HepG2 (cell line): ENCODE measurements at regions not wholly inside any gene's neighbourhood (a gene's known extent, or its start where the extent isn't known, plus 50 kb on each side); places are given as distances from the start of the nearest gene placed in this dataset.

Source experiments
- ATAC-seq: fragments of 200-7000 bp; cut with Tn5 transposase; 3 replicates; pipeline ENCODE4 v1.9.1; 2020; ENCODE audit warnings: mild to moderate bottlenecking, moderate library complexity
- BruUV-seq: library from RNA; stranded (reverse); fragments of 400-500 nt; replicated peaks from 2 replicates; lab custom pipeline; 2021; lab: Mats Ljungman, UMichigan
- CTCF ChIA-PET: fragments of 300-600 bp; formaldehyde crosslinking; extraction: SDS; loops from one replicate; lab custom pipeline; 2021; ENCODE audit warnings: low total read pairs, inconsistent platforms, low intra/inter-chr PET ratio; lab: Yijun Ruan, JAX
- POLR2A ChIA-PET: fragments of 350-600 bp; sonication (Branson Sonifier 250); formaldehyde crosslinking; loops from one replicate; lab custom pipeline; 2020; ENCODE audit warnings: antibody characterized with exemption, inconsistent platforms; lab: Yijun Ruan, JAX
- DNase-seq: peaks from one replicate; pipeline ENCODE4 v3.0.0-alpha.2; 2015; ENCODE audit warnings: low spot score
- FAIRE-seq: peaks from 3 replicates; lab custom pipeline; 2011; peaks lifted over from hg19 to GRCh38; lab: Jason Lieb, UNC
- H2AFZ ChIP-seq: one replicate; pipeline ENCODE4 v1.6.1; 2011; ENCODE audit warnings: low read length, inconsistent platforms
- H3K27ac ChIP-seq: fragments of 300-600 bp; 3 replicates; pipeline ENCODE4 v1.8.0; 2011; ENCODE audit warnings: mixed run types, mild to moderate bottlenecking, mixed read lengths, low read length, inconsistent platforms; ENCODE audit not compliant: insufficient read depth; ENCODE audit errors: extremely low read length
- H3K27me3 ChIP-seq, 2 experiments: fragments of 200-600 bp in 1 of 2; 2 replicates in 1 of 2; 3 replicates in 1 of 2; pipeline versions ENCODE4 v1.6.0 to v1.8.0; 2011; ENCODE audit warnings: low read length in 2 of 2, mild to moderate bottlenecking in 2 of 2, moderate library complexity in 2 of 2, inconsistent platforms in 1 of 2; ENCODE audit not compliant: insufficient read depth in 2 of 2, control insufficient read depth in 1 of 2
- H3K36me3 ChIP-seq, 2 experiments: fragments of 200-600 bp in 1 of 2; replicated peaks in 1 of 2; 2 replicates in 1 of 2; 3 replicates in 1 of 2; pipeline versions ENCODE4 v1.5.1 to v1.8.0; 2011; ENCODE audit warnings: low read length in 2 of 2, inconsistent platforms in 1 of 2; ENCODE audit not compliant: insufficient read depth in 2 of 2, control insufficient read depth in 1 of 2
- H3K4me1 ChIP-seq: 2 replicates; pipeline ENCODE4 v1.5.1; 2012; ENCODE audit warnings: low read length, inconsistent platforms; ENCODE audit not compliant: insufficient read depth
- H3K4me2 ChIP-seq: 2 replicates; pipeline ENCODE4 v1.6.0; 2011; ENCODE audit warnings: low read depth, low read length, inconsistent platforms
- H3K4me3 ChIP-seq, 3 experiments: fragments of 200-600 bp in 1 of 3; sonication (generic), shearing (Covaris generic) in 1 of 3; replicated peaks in 1 of 3; 2 replicates each; pipeline ENCODE4 v1.5.1; 2011 to 2016; ENCODE audit warnings: low read length in 3 of 3, inconsistent platforms in 2 of 3, low read depth in 2 of 3, mild to moderate bottlenecking in 2 of 3, control low read depth in 1 of 3, mixed read lengths in 1 of 3; ENCODE audit not compliant: insufficient read depth in 1 of 3
- H3K79me2 ChIP-seq: one replicate; pipeline ENCODE4 v1.6.1; 2011; ENCODE audit warnings: low read length, inconsistent platforms; ENCODE audit not compliant: insufficient read depth
- H3K9ac ChIP-seq: 2 replicates; pipeline ENCODE4 v1.6.0; 2011; ENCODE audit warnings: mild to moderate bottlenecking, low read depth, low read length, inconsistent platforms; ENCODE audit not compliant: insufficient read depth
- H3K9me3 ChIP-seq: 2 replicates; pipeline ENCODE4 v1.5.1; 2012; ENCODE audit warnings: mild to moderate bottlenecking, low read length
- H4K20me1 ChIP-seq: 2 replicates; pipeline ENCODE4 v1.6.0; 2011; ENCODE audit warnings: inconsistent platforms, mild to moderate bottlenecking, low read length, moderate library complexity; ENCODE audit not compliant: insufficient read depth
- ATF7 ChIP-seq, 2 experiments: fragments of 450-650 bp in 1 of 2; sonication (generic) in 1 of 2; formaldehyde crosslinking in 1 of 2; IDR thresholded peaks; 2 replicates each; pipeline versions ENCODE4 v1.4.0 to v1.6.1; 2016 to 2020; ENCODE audit warnings: antibody characterized with exemption in 1 of 2, mild to moderate bottlenecking in 1 of 2, missing genetic modification reagents in 1 of 2
- CBFB ChIP-seq: sonication (generic); formaldehyde crosslinking; IDR thresholded peaks from 2 replicates; pipeline ENCODE4 v1.4.0; 2020; ENCODE audit warnings: missing genetic modification reagents
- ERF ChIP-seq: IDR thresholded peaks from 2 replicates; pipeline ENCODE4 v1.6.1; 2018; ENCODE audit warnings: missing biosample characterization, missing genetic modification reagents
- ETV6 ChIP-seq: sonication (generic); formaldehyde crosslinking; conservative IDR thresholded peaks from 2 replicates; pipeline ENCODE4 v1.4.0; 2020; ENCODE audit warnings: missing genetic modification reagents
- HNRNPK ChIP-seq: fragments of 200-400 bp; formaldehyde crosslinking; IDR thresholded peaks from 2 replicates; pipeline ENCODE4 v1.6.1; 2018; ENCODE audit warnings: low read length, low read depth, moderate library complexity, mild to moderate bottlenecking; ENCODE audit not compliant: poor library complexity, severe bottlenecking
- KDM6A ChIP-seq: IDR thresholded peaks from 2 replicates; pipeline ENCODE4 v1.6.1; 2016; ENCODE audit warnings: low read depth
- PAF1 ChIP-seq: IDR thresholded peaks from 2 replicates; pipeline ENCODE4 v1.6.1; 2016; ENCODE audit warnings: missing genetic modification reagents, missing compliant biosample characterization
- RFX3 ChIP-seq: IDR thresholded peaks from 2 replicates; pipeline ENCODE4 v1.6.1; 2016; ENCODE audit warnings: missing biosample characterization, missing genetic modification reagents
- SRY ChIP-seq: sonication (generic); formaldehyde crosslinking; IDR thresholded peaks from 2 replicates; pipeline ENCODE4 v1.8.0; 2022; ENCODE audit warnings: mild to moderate bottlenecking, missing genetic modification reagents
- XBP1 ChIP-seq: sonication (generic); formaldehyde crosslinking; IDR thresholded peaks from 2 replicates; pipeline ENCODE4 v1.5.0; 2020; ENCODE audit warnings: missing genetic modification reagents
- ZFYVE20 ChIP-seq: sonication (generic); formaldehyde crosslinking; IDR thresholded peaks from 2 replicates; pipeline ENCODE4 v1.8.0; 2023; ENCODE audit warnings: low read depth, mild to moderate bottlenecking, moderate library complexity, missing genetic modification reagents, borderline replicate concordance
- ZNF451 ChIP-seq: sonication (generic); formaldehyde crosslinking; IDR thresholded peaks from 2 replicates; pipeline ENCODE4 v1.5.0; 2020; ENCODE audit warnings: mild to moderate bottlenecking, missing genetic modification reagents
- ZNF724P ChIP-seq: sonication (generic); formaldehyde crosslinking; IDR thresholded peaks from 2 replicates; pipeline ENCODE4 v1.8.0; 2022; ENCODE audit warnings: missing genetic modification reagents, borderline replicate concordance
- ZNF768 ChIP-seq: sonication (generic); formaldehyde crosslinking; IDR thresholded peaks from 2 replicates; pipeline ENCODE4 v1.4.0; 2020; ENCODE audit warnings: missing genetic modification reagents
- ZNF775 ChIP-seq: sonication (generic); formaldehyde crosslinking; IDR thresholded peaks from 2 replicates; pipeline ENCODE4 v1.4.0; 2020; ENCODE audit warnings: missing genetic modification reagents, mild to moderate bottlenecking, moderate library complexity, borderline replicate concordance
- ZNF839 ChIP-seq: sonication (generic); formaldehyde crosslinking; IDR thresholded peaks from 2 replicates; pipeline ENCODE4 v1.4.0; 2020; ENCODE audit warnings: missing genetic modification reagents, mild to moderate bottlenecking, borderline replicate concordance
- WGBS: methylation state at CpG from one replicate; pipeline ENCODE4 v1.1.6; 2017; ENCODE audit warnings: low lambda C conversion rate; 5-methylcytosine and 5-hydroxymethylcytosine counted together
- in situ Hi-C: cut with HindIII; loops from 2 replicates; pipeline ENCODE4 v1.10.0; 2017; ENCODE audit warnings: low pct_unique_long_range_greater_than_20kb; ENCODE audit not compliant: extremely low pct_ligation_motif_present
- intact Hi-C: fragments of 100-400 bp; cut with micrococcal nuclease; formaldehyde crosslinking; loops from one replicate; pipeline ENCODE4 v1.10.0; 2022; ENCODE audit not compliant: unreplicated experiment
- TF ChIP-seq, protein P1 (sequence below), 2 experiments: sonication (generic) in 1 of 2; formaldehyde crosslinking in 1 of 2; IDR thresholded peaks; 2 replicates each; pipeline versions ENCODE4 v1.4.0 to v1.6.1; 2018 to 2020; ENCODE audit warnings: missing genetic modification reagents in 2 of 2, borderline replicate concordance in 1 of 2, low read depth in 1 of 2, mild to moderate bottlenecking in 1 of 2, missing biosample characterization in 1 of 2
- TF ChIP-seq, protein P2 (sequence below): sonication (generic); formaldehyde crosslinking; IDR thresholded peaks from 2 replicates; pipeline ENCODE4 v1.9.0; 2021; ENCODE audit warnings: missing genetic modification reagents, mild to moderate bottlenecking, borderline replicate concordance
- TF ChIP-seq, protein P3 (sequence below): sonication (generic); formaldehyde crosslinking; IDR thresholded peaks from 2 replicates; pipeline ENCODE4 v1.8.1; 2023; ENCODE audit warnings: missing genetic modification reagents, inconsistent platforms, borderline replicate concordance
- TF ChIP-seq, protein P4 (sequence below): fragments of 450-650 bp; IDR thresholded peaks from 2 replicates; pipeline ENCODE4 v1.6.1; 2016

DNA sequence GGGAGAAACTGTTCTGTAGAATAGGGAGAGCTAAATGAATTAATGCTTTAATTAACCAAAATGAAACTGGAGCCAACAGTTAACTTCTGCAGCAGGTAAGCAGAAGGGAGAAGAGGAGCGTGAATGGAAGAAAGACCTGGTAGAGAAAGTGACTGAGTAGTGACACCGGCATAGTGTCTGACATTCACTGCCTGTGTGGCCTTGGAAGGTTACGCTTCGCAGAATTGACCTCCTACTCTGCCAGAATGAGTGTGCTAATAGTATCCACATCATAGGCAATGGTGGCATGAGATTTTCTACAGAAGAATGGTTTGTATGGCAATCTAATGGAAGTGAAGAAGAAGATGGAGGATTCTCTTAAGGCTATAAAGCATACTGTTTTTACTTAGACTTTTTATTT is 614.4 kb downstream of the CPS1 start (continued):
- TF ChIP-seq, protein P1, sequence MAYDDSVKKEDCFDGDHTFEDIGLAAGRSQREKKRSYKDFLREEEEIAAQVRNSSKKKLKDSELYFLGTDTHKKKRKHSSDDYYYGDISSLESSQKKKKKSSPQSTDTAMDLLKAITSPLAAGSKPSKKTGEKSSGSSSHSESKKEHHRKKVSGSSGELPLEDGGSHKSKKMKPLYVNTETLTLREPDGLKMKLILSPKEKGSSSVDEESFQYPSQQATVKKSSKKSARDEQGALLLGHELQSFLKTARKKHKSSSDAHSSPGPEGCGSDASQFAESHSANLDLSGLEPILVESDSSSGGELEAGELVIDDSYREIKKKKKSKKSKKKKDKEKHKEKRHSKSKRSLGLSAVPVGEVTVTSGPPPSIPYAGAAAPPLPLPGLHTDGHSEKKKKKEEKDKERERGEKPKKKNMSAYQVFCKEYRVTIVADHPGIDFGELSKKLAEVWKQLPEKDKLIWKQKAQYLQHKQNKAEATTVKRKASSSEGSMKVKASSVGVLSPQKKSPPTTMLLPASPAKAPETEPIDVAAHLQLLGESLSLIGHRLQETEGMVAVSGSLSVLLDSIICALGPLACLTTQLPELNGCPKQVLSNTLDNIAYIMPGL (CRISPR knock-in tag; IDR thresholded peaks at IDR 0.05; ENCODE audit: borderline replicate concordance in 1 of 2, low read depth in 1 of 2), result no peak
- TF ChIP-seq ZNF775, result no peak
- TF ChIP-seq ZNF768, result no peak
- no peak for TF ChIP-seq XBP1 (CRISPR knock-in tag)
- TF ChIP-seq, protein P2, sequence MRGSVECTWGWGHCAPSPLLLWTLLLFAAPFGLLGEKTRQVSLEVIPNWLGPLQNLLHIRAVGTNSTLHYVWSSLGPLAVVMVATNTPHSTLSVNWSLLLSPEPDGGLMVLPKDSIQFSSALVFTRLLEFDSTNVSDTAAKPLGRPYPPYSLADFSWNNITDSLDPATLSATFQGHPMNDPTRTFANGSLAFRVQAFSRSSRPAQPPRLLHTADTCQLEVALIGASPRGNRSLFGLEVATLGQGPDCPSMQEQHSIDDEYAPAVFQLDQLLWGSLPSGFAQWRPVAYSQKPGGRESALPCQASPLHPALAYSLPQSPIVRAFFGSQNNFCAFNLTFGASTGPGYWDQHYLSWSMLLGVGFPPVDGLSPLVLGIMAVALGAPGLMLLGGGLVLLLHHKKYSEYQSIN (CRISPR knock-in tag), result no peak
- no peak for TF ChIP-seq ZNF839 (CRISPR knock-in tag)
- TF ChIP-seq ERF (CRISPR knock-in tag), result no peak
- TF ChIP-seq, all 625 proteins: peak for 0

DNA sequence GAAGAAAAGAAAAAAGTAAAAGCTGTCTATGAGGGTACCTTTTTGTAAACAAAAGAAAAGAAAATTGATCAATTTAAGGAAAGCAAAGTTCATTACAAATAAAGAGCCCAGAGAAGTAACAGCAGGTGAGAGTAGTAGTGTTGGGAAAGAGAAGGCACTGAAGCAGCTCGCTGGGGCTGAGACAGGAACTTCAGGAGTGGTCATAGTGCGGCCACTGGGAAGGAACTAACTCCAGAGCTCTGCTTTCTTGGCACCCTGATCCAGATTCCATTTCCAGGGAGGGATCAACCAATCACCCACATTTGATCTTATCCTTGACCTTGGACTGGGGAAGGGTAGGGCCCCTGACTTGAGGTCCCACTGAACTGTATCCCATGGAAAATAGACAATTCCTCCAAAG is 617.6 kb downstream of the CPS1 start:
- in situ Hi-C loops (no loop called here), intact Hi-C loops (no loop called here)
- 6% methylated on average over 2 of the region's 2 CpGs for WGBS
- Histone ChIP-seq H3K27me3 (no peaks in the 10 kb centered on the region), H3K4me2 (no peak overlapping the region), H3K27ac (no peak overlapping the region), H3K4me1 (no peaks in the 10 kb centered on the region), H3K36me3 (no peaks in the 10 kb centered on the region), H3K9me3 (no peaks in the 10 kb centered on the region), H3K9ac (no peak overlapping the region), H3K79me2 (no peaks in the 10 kb centered on the region), H3K4me3 (no peak overlapping the region), H4K20me1 (no peaks in the 10 kb centered on the region), H2AFZ (no peak overlapping the region)
- FAIRE-seq (no peak), ATAC-seq (no peak), DNase-seq (no peak)
- BruUV-seq, result no TSS peak
- POLR2A ChIA-PET, result no interaction called here
- CTCF ChIA-PET, result no interaction called here
- TF ChIP-seq ZFYVE20 (CRISPR knock-in tag), result no peak
- no peak for TF ChIP-seq ZNF724P (CRISPR knock-in tag)
- no peak for TF ChIP-seq ZNF451 (CRISPR knock-in tag)
- TF ChIP-seq HNRNPK, result no peak
- TF ChIP-seq KDM6A (CRISPR knock-in tag), result no peak
- TF ChIP-seq ETV6 (CRISPR knock-in tag), result no peak
- no peak for TF ChIP-seq ATF7 (IDR thresholded peaks at IDR 0.05)
- TF ChIP-seq ATF7 (CRISPR knock-in tag; IDR thresholded peaks at IDR 0.05), result no peak
- TF ChIP-seq SRY (CRISPR knock-in tag), result no peak
- TF ChIP-seq, protein P3, sequence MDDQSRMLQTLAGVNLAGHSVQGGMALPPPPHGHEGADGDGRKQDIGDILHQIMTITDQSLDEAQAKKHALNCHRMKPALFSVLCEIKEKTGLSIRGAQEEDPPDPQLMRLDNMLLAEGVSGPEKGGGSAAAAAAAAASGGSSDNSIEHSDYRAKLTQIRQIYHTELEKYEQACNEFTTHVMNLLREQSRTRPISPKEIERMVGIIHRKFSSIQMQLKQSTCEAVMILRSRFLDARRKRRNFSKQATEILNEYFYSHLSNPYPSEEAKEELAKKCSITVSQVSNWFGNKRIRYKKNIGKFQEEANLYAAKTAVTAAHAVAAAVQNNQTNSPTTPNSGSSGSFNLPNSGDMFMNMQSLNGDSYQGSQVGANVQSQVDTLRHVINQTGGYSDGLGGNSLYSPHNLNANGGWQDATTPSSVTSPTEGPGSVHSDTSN (CRISPR knock-in tag), result no peak
- TF ChIP-seq PAF1 (CRISPR knock-in tag), result no peak
- no peak for TF ChIP-seq CBFB
- TF ChIP-seq RFX3, result no peak
- TF ChIP-seq, protein P4, sequence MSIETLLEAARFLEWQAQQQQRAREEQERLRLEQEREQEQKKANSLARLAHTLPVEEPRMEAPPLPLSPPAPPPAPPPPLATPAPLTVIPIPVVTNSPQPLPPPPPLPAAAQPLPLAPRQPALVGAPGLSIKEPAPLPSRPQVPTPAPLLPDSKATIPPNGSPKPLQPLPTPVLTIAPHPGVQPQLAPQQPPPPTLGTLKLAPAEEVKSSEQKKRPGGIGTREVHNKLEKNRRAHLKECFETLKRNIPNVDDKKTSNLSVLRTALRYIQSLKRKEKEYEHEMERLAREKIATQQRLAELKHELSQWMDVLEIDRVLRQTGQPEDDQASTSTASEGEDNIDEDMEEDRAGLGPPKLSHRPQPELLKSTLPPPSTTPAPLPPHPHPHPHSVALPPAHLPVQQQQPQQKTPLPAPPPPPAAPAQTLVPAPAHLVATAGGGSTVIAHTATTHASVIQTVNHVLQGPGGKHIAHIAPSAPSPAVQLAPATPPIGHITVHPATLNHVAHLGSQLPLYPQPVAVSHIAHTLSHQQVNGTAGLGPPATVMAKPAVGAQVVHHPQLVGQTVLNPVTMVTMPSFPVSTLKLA, result no peak
